Thyroid gland (tissue), 4 donors: ENCODE measurements at regions not wholly inside any gene's neighbourhood (a gene's known extent, or its start where the extent isn't known, plus 50 kb on each side); places are given as distances from the start of the nearest gene placed in this dataset.

Experiments
- DNase-seq, 2 donors: peaks; one replicate each; pipeline ENCODE4 v3.0.0-alpha.2; 2019
- H3K27ac ChIP-seq, 3 donors: fragments of 200-600 bp; sonication (generic); 1 replicate in 2 of 3; 2 replicates in 1 of 3; pipeline ENCODE4 v1.5.1; 2016 to 2019; ENCODE audit warnings: mild to moderate bottlenecking in 1 of 3, moderate library complexity in 1 of 3
- H3K27me3 ChIP-seq: fragments of 200-600 bp; sonication (generic); one replicate; pipeline ENCODE4 v1.5.1; 2019
- H3K36me3 ChIP-seq, 2 donors: fragments of 200-600 bp; sonication (generic); one replicate each; pipeline ENCODE4 v1.5.1; 2016 to 2019
- H3K4me1 ChIP-seq, 2 donors: fragments of 200-600 bp; sonication (generic); one replicate each; pipeline ENCODE4 v1.5.1; 2017 to 2019
- H3K4me3 ChIP-seq, 3 donors: fragments of 200-600 bp; sonication (generic); replicated peaks in 1 of 3; 1 replicate in 2 of 3; 2 replicates in 1 of 3; pipeline ENCODE4 v1.5.1; 2016; ENCODE audit warnings: mild to moderate bottlenecking in 1 of 3
- H3K9me3 ChIP-seq: fragments of 200-600 bp; sonication (generic); one replicate; pipeline ENCODE4 v1.5.1; 2017
- CTCF ChIP-seq, 6 experiments: fragments of 200-600 bp in 3 of 6; fragments of 450-650 bp in 3 of 6; sonication (generic) in 3 of 6; IDR thresholded peaks; one replicate each; pipeline ENCODE4 v1.5.1; 2016 to 2019; ENCODE audit warnings: antibody characterized with exemption in 6 of 6, mild to moderate bottlenecking in 2 of 6, inconsistent platforms in 1 of 6, moderate library complexity in 1 of 6
- POLR2A ChIP-seq, 2 donors: fragments of 450-650 bp; IDR thresholded peaks; one replicate each; pipeline ENCODE4 v1.6.1; 2017; ENCODE audit warnings: antibody characterized with exemption in 2 of 2, mild to moderate bottlenecking in 2 of 2, moderate library complexity in 1 of 2
- WGBS, 2 donors: methylation state at CpG; one replicate each; pipeline ENCODE4 v1.1.5; 2017; 5-methylcytosine and 5-hydroxymethylcytosine counted together
- intact Hi-C: fragments of 100-400 bp; cut with DNase I; formaldehyde crosslinking; loops from one replicate; pipeline ENCODE4 v1.15.1; 2023

- peaks cover 3% of the 10 kb centered on the region for H3K27me3 ChIP-seq
- intact Hi-C loops, result no loop called here
- H3K4me3 ChIP-seq, result no peak overlapping the region
- no peaks in the 10 kb centered on the region for H3K9me3 ChIP-seq
- H3K36me3 ChIP-seq, result no peaks in the 10 kb centered on the region
- TF ChIP-seq POLR2A (IDR thresholded peaks at IDR 0.05), result no peak
- no peak for TF ChIP-seq CTCF (IDR thresholded peaks at IDR 0.05)
- H3K4me1 ChIP-seq, result no peaks in the 10 kb centered on the region
- no peak for DNase-seq
- 64 to 73% methylated on average over 30 of the region's 30 CpGs for WGBS, 2 donors
- peak overlapping the region; percentile 15 to 35 (median 33) for H3K27ac ChIP-seq
Observed at GRCh38 chr13:110799246-110800236, 86.0 kb downstream of the ING1 start.

GRCh38 chr13:110801044-110801443 is 87.5 kb downstream of the ING1 start:
- H3K27ac ChIP-seq, result no peak overlapping the region
- intact Hi-C loops, result no loop called here
- WGBS, 2 donors, result 55 to 58% methylated on average over 7 of the region's 7 CpGs

GRCh38 chr13:110802260-110802659 is 88.8 kb downstream of the ING1 start:
- peaks cover 3% of the 10 kb centered on the region for H3K27me3 ChIP-seq
- intact Hi-C loops, result no loop called here
- no peak for DNase-seq
- H3K27ac ChIP-seq, result no peak overlapping the region
- H3K4me1 ChIP-seq, result no peaks in the 10 kb centered on the region
- H3K4me3 ChIP-seq, result no peak overlapping the region
- no peaks in the 10 kb centered on the region for H3K9me3 ChIP-seq
- WGBS, 2 donors, result 62 to 79% methylated on average over 5 of the region's 5 CpGs
- H3K36me3 ChIP-seq, result no peaks in the 10 kb centered on the region
- TF ChIP-seq POLR2A (IDR thresholded peaks at IDR 0.05) (no peak), CTCF (IDR thresholded peaks at IDR 0.05) (no peak)

More at GRCh38 chr13:110801044-110801443, 87.5 kb downstream of the ING1 start:
- Histone ChIP-seq H3K9me3 (no peaks in the 10 kb centered on the region), H3K36me3 (no peaks in the 10 kb centered on the region), H3K4me3 (no peak overlapping the region), H3K27me3 (peaks cover 3% of the 10 kb centered on the region), H3K4me1 (no peaks in the 10 kb centered on the region)
- no peak for DNase-seq
- no peak for TF ChIP-seq POLR2A (IDR thresholded peaks at IDR 0.05)
- no peak for TF ChIP-seq CTCF (IDR thresholded peaks at IDR 0.05)

GRCh38 chr13:110806636-110807035 is 93.1 kb downstream of the ING1 start:
- H3K4me1 ChIP-seq, result no peaks in the 10 kb centered on the region
- intact Hi-C loops, result no loop called here
- 89 to 90% methylated on average over 3 to 4 of the region's 4 CpGs for WGBS, 2 donors
- H3K27ac ChIP-seq, result no peak overlapping the region
- H3K36me3 ChIP-seq, result no peaks in the 10 kb centered on the region
- DNase-seq, result no peak
- no peak for TF ChIP-seq POLR2A (IDR thresholded peaks at IDR 0.05)
- TF ChIP-seq CTCF (IDR thresholded peaks at IDR 0.05), result no peak
- no peak overlapping the region for H3K4me3 ChIP-seq
- H3K9me3 ChIP-seq, result no peaks in the 10 kb centered on the region
- no peaks in the 10 kb centered on the region for H3K27me3 ChIP-seq

- TF ChIP-seq POLR2A (IDR thresholded peaks at IDR 0.05), result no peak
- no peak for TF ChIP-seq CTCF (IDR thresholded peaks at IDR 0.05)
- Histone ChIP-seq H3K27ac (no peak overlapping the region), H3K4me1 (peaks cover 5 to 8% of the 10 kb centered on the region in 2 donors), H3K27me3 (no peaks in the 10 kb centered on the region), H3K9me3 (no peaks in the 10 kb centered on the region), H3K4me3 (no peak overlapping the region), H3K36me3 (no peaks in the 10 kb centered on the region)
- intact Hi-C loops, result no loop called here
- WGBS, 2 donors, result 53 to 78% methylated on average over 1 of the region's 1 CpG
- no peak for DNase-seq
Observed at GRCh38 chr13:110807546-110807945, 94.0 kb downstream of the ING1 start.
